Spinal cord (tissue), 9 donors: ENCODE measurements at regions not wholly inside any gene's neighbourhood (a gene's known extent, or its start where the extent isn't known, plus 50 kb on each side); places are given as distances from the start of the nearest gene placed in this dataset.
A peak's percentile ranks its signal among the peaks of the same experiment; 100 is the strongest.

ENCODE experiments used
- DNase-seq, 6 donors: peaks; one replicate each; pipeline versions ENCODE4 v3.0.0 to v3.0.0-alpha.2; 2013 to 2015; ENCODE audit warnings: low spot score in 6 of 6, low read depth in 4 of 6
- H3K27ac ChIP-seq: one replicate; pipeline ENCODE4 v1.5.1; 2013; ENCODE audit warnings: low read depth, low read length, control low read depth
- H3K27me3 ChIP-seq: one replicate; pipeline ENCODE4 v1.6.1; 2013; ENCODE audit warnings: low read length; ENCODE audit not compliant: control insufficient read depth, insufficient read depth
- H3K36me3 ChIP-seq: one replicate; pipeline ENCODE4 v1.6.1; 2013; ENCODE audit warnings: low read length; ENCODE audit not compliant: control insufficient read depth, insufficient read depth
- H3K4me1 ChIP-seq: one replicate; pipeline ENCODE4 v1.6.1; 2013; ENCODE audit warnings: low read length; ENCODE audit not compliant: control insufficient read depth, insufficient read depth
- H3K4me3 ChIP-seq: one replicate; pipeline ENCODE4 v1.5.1; 2013; ENCODE audit warnings: low read depth, low read length, control low read depth
- H3K9me3 ChIP-seq: one replicate; pipeline ENCODE4 v1.6.1; 2013; ENCODE audit warnings: low read length; ENCODE audit not compliant: control insufficient read depth, insufficient read depth
- WGBS: methylation state at CpG from one replicate; pipeline ENCODE4 v1.1.5; 2013; ENCODE audit warnings: missing lambda C conversion rate; ENCODE audit not compliant: insufficient coverage; 5-methylcytosine and 5-hydroxymethylcytosine counted together
- donor health status: healthy.

DNA sequence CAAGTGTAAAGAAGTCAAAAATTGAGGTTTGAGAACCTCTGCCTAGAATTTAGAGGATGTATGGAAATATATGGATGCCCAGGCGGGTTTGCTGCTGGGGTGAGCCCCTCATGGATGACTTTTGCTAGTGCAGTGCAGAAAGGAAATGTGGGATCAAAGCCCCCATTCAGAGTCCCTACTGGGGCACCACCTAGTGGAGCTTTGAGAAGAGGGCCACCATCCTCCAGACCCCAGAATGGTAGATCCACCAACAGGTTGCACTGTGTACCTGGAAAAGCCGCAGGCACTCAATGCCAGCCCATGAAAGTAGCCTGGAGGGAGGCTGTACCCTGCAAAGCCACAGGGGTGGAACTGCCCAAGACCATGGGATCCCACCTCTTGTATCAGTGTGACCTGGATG lies 330.7 kb upstream of the DPYD start:
- 80% methylated on average over 2 of the region's 2 CpGs for WGBS
- no peaks in the 10 kb centered on the region for H3K36me3 ChIP-seq
- no peak overlapping the region for H3K4me3 ChIP-seq
- H3K27ac ChIP-seq = no peak overlapping the region
- H3K27me3 ChIP-seq = no peaks in the 10 kb centered on the region
- no peak for DNase-seq
- H3K4me1 ChIP-seq = no peaks in the 10 kb centered on the region
- peaks cover 1% of the 10 kb centered on the region for H3K9me3 ChIP-seq

DNA sequence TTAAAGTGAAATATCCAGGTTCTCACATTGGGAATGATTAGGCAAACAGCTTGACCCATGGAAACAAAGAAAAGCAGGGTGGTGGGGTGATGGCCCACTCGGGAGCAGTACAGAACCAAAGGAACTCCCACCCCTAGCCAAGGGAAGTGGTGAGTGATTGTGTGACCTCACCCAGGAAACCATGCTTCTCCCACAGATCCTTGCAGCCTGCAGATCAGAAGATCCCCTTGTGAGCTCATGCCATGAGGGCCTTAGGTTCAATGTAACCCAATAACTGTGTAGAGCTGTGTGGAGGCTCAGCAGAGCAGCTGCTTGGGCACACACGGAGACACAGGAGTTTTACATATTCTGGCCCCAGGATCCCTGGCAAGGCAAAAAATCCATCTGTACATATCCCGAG lies 311.8 kb upstream of the DPYD start:
- 46% methylated on average over 2 of the region's 3 CpGs for WGBS
- Histone ChIP-seq H3K27ac (no peak overlapping the region), H3K4me3 (no peak overlapping the region), H3K36me3 (no peaks in the 10 kb centered on the region), H3K4me1 (no peaks in the 10 kb centered on the region), H3K27me3 (no peaks in the 10 kb centered on the region), H3K9me3 (no peaks in the 10 kb centered on the region)
- DNase-seq = no peak

DNA sequence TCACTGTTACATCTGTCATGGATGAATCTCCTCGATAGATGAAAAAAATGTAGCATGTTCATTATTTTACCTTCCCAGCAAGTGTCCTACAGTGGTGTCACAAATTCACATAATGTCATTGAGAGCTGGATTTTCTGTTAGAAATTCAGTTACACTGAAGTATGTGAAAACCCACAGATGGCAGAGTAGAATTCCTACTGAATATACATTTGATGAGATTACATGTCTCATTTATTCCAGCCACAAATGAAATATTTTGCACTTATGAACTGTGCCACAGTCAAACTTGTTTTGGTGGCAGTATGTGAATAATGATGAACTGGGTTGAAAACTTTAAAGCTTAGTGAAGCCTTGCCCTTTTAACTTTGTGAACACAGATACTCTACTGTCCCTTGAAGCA lies 301.9 kb upstream of the DPYD start:
- no peaks in the 10 kb centered on the region for H3K36me3 ChIP-seq
- H3K4me3 ChIP-seq = no peak overlapping the region
- no peaks in the 10 kb centered on the region for H3K27me3 ChIP-seq
- H3K9me3 ChIP-seq = no peaks in the 10 kb centered on the region
- H3K4me1 ChIP-seq = no peaks in the 10 kb centered on the region
- WGBS = no CpG with 5 or more reads among the region's 1 CpG
- DNase-seq = peak in 1 of 6 donors; percentile 46
- no peak overlapping the region for H3K27ac ChIP-seq

- no peaks in the 10 kb centered on the region for H3K4me1 ChIP-seq
- WGBS = 44% methylated on average over 3 of the region's 3 CpGs
- H3K27me3 ChIP-seq = no peaks in the 10 kb centered on the region
- peak in 4 of 6 donors; percentile 12 to 80 (median 54) for DNase-seq
- no peak overlapping the region for H3K4me3 ChIP-seq
- no peaks in the 10 kb centered on the region for H3K36me3 ChIP-seq
- no peaks in the 10 kb centered on the region for H3K9me3 ChIP-seq
- no peak overlapping the region for H3K27ac ChIP-seq
These were observed 301.1 kb upstream of the DPYD start for GRCh38 chr1:98221923-98222322.

DNA sequence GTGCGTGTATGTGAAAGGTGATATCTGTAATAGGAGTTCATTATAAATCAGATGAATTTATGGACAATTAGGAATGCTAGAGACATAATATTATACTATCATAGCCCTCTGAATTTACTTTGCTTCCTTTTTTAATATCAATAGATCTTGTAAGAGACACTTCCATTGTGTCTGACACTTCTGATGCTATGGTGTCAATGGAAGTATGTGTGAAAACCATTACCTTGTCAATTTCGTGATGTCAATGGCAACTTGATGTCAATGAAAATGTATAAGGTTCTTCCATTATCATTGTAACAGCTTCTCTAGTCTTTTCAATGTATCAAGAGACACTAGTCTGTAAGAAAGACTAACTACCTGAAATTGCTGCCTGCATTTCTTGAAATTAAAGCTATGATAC lies 296.8 kb upstream of the DPYD start:
- Histone ChIP-seq H3K9me3 (no peaks in the 10 kb centered on the region), H3K36me3 (no peaks in the 10 kb centered on the region), H3K4me3 (no peak overlapping the region), H3K27me3 (no peaks in the 10 kb centered on the region), H3K27ac (no peak overlapping the region), H3K4me1 (no peaks in the 10 kb centered on the region)
- no peak for DNase-seq
- whole genome bisulfite sequencing = no CpG with 5 or more reads among the region's 2 CpGs

DNA sequence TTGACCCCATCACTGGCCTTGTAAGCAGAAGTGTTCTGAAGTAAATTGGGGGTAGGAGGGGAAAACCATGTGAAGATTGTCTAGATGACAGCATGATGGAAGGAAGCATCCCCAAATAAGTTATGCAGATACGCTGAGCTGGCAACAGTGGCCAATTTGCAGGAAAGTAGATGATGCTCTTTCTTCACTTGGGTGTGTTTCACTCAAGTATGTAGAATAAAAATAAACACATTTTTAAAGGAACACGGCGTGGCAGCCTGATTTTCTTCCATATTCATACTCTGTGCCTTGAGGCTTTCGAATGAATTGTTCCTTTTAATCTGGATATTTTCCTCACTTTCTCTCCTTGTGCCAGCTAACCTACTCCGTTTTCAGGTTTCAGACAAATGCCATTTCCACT lies 295.5 kb upstream of the DPYD start:
- H3K27me3 ChIP-seq = no peaks in the 10 kb centered on the region

GRCh38 chr1:98211271-98211845 lies 290.5 kb upstream of the DPYD start:
- no peak overlapping the region for H3K27ac ChIP-seq
- H3K27me3 ChIP-seq = no peaks in the 10 kb centered on the region
- no peaks in the 10 kb centered on the region for H3K9me3 ChIP-seq
- 100% methylated on average over 2 of the region's 2 CpGs for WGBS
- no peak overlapping the region for H3K4me3 ChIP-seq
- H3K36me3 ChIP-seq = no peaks in the 10 kb centered on the region
- H3K4me1 ChIP-seq = no peaks in the 10 kb centered on the region
- no peak for DNase-seq

More for the DNA sequence above, 295.5 kb upstream of the DPYD start:
- no peaks in the 10 kb centered on the region for H3K4me1 ChIP-seq
- no peaks in the 10 kb centered on the region for H3K36me3 ChIP-seq
- no peak overlapping the region for H3K4me3 ChIP-seq
- no peak overlapping the region for H3K27ac ChIP-seq
- no peaks in the 10 kb centered on the region for H3K9me3 ChIP-seq
- no peak for DNase-seq
- WGBS = 100% methylated on average over 4 of the region's 5 CpGs

DNA sequence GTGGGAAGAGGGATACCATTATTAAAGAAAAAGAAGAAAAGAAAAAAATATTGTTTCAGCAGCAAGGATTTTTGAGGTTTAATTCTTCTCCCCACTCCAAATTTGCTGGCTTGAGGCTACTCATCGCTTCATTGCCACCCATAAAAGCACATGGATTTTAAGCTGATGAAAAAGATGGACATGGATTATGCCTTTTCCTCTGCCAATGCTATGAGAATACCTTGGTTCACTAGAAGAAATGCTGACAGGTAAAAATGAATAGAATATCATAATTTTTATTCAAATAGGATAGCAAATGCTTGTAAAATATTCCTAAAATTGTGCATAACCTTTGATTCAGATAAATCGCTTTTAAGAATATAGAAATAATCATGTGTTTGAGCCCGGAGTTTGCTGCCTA lies 289.7 kb upstream of the DPYD start:
- H3K36me3 ChIP-seq = no peaks in the 10 kb centered on the region
- H3K27me3 ChIP-seq = no peaks in the 10 kb centered on the region
- H3K4me3 ChIP-seq = no peak overlapping the region
- WGBS = 100% methylated on average over 1 of the region's 3 CpGs
- no peak overlapping the region for H3K27ac ChIP-seq
- H3K9me3 ChIP-seq = no peaks in the 10 kb centered on the region
- no peak for DNase-seq
- H3K4me1 ChIP-seq = no peaks in the 10 kb centered on the region

- Histone ChIP-seq H3K4me3 (no peak overlapping the region), H3K36me3 (no peaks in the 10 kb centered on the region), H3K4me1 (no peaks in the 10 kb centered on the region), H3K9me3 (no peaks in the 10 kb centered on the region), H3K27ac (no peak overlapping the region), H3K27me3 (no peaks in the 10 kb centered on the region)
- peak in 1 of 6 donors; percentile 11 for DNase-seq
- WGBS = 100% methylated on average over 1 of the region's 7 CpGs
These were observed 289.2 kb upstream of the DPYD start for GRCh38 chr1:98210064-98210463.

DNA sequence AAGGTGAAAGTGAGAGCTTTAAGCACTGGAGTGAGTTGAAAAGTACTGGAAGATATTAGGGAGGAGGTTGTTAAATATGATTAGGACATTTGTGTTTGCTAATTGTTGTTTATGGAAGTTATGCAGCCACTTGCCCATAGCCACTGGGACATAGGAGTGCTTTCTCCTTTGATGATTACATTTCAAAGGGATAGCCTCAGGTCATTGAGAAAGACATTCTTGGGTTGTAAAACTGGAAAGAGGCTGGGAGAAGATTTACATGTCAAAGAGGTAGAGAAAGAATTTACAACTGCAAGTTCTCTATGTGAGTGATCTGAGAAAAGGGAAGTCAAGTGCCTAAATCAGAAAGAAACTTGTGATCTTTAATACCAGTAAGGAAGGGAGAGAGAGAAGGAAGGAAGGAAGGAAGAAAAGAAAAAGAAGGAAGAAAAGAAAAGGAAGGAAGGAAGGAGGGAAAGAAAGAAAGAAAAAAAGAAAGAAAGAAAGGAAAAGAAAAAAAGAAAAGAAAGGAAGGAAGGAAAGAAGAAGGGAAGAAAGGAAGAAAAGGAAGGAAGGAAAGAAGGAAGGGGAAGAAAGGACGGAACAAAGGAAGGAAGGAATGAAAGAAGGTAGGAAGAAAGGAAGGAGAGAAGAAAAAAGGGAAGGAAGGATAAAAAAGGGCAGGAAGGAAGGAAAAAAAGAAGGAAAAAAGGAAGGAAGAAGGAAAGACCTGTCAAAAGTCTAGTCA lies 284.6 kb upstream of the DPYD start:
- no peaks in the 10 kb centered on the region for H3K36me3 ChIP-seq
- WGBS = 85% methylated on average over 1 of the region's 1 CpG
- no peaks in the 10 kb centered on the region for H3K9me3 ChIP-seq
- no peak overlapping the region for H3K27ac ChIP-seq
- H3K27me3 ChIP-seq = no peaks in the 10 kb centered on the region
- H3K4me3 ChIP-seq = no peak overlapping the region
- DNase-seq = no peak
- H3K4me1 ChIP-seq = peaks cover 3% of the 10 kb centered on the region
